Activated B cell treated with CpG ODN at 0.5 μM for 24 hours (primary cell): ENCODE measurements at regions not wholly inside any gene's neighbourhood (a gene's known extent, or its start where the extent isn't known, plus 50 kb on each side); places are given as distances from the start of the nearest gene placed in this dataset.

Experiments used
- ATAC-seq: fragments of 200-7000 bp; cut with Tn5 transposase; one replicate; pipeline ENCODE4 v1.10.0; 2021; ENCODE audit warnings: low read depth, mild to moderate bottlenecking, moderate library complexity
- CTCF ChIA-PET: fragments of 350-600 bp; sonication (Branson Sonifier 250); formaldehyde crosslinking; loops from one replicate; lab custom pipeline; 2021; ENCODE audit warnings: antibody characterized with exemption; lab: Charles Lee
- POLR2A ChIA-PET: fragments of 350-600 bp; sonication (Branson Sonifier 250); formaldehyde crosslinking; loops from one replicate; lab custom pipeline; 2021; ENCODE audit warnings: antibody characterized with exemption; lab: Charles Lee
- DNase-seq: peaks from one replicate; pipeline ENCODE4 v3.0.0; 2022
- H3K27ac Mint-ChIP-seq: one replicate; pipeline ENCODE4 v1.8.0; 2020; ENCODE audit warnings: mixed read lengths
- H3K27me3 Mint-ChIP-seq: one replicate; pipeline ENCODE4 v1.8.0; 2021; ENCODE audit warnings: mixed read lengths
- H3K36me3 Mint-ChIP-seq: one replicate; pipeline ENCODE4 v1.8.0; 2021; ENCODE audit warnings: low read depth, mixed read lengths
- H3K4me1 Mint-ChIP-seq: one replicate; pipeline ENCODE4 v1.8.0; 2021; ENCODE audit warnings: mixed read lengths
- H3K4me3 Mint-ChIP-seq: one replicate; pipeline ENCODE4 v1.8.0; 2020; ENCODE audit warnings: mild to moderate bottlenecking, mixed read lengths
- H3K9me3 Mint-ChIP-seq: one replicate; pipeline ENCODE4 v1.8.0; 2020; ENCODE audit warnings: mixed read lengths
- intact Hi-C: fragments of 100-400 bp; cut with micrococcal nuclease; formaldehyde crosslinking; loops from one replicate; pipeline ENCODE4 v1.15.1; 2024
- TF ChIP-seq, protein P1 (sequence below): fragments of 200-600 bp; IDR thresholded peaks from one replicate; pipeline ENCODE4 v1.8.0; 2022; ENCODE audit warnings: antibody characterized with exemption, mild to moderate bottlenecking

DNA sequence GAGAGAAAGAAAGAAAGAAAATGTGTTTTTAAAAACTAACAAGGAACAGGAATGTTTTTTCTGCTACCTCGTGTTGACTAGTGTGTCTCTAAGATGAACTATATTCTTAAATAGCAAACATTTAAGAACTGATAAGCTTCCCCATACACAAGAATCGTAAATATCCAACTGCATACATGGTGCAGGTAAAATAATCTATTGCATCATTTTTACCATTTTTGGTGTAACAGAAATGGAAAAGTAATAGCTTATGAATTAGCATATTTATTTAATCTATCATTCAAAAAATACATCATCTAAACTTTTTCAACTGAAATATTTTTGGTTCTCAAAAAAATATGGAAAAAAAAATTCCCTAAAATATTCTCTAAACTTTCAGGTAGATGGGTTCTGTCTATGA, 59.7 kb upstream of the RAD23B start:
- POLR2A ChIA-PET: no interaction called here
- intact Hi-C loops: no loop called here
- no peak for ATAC-seq

DNA sequence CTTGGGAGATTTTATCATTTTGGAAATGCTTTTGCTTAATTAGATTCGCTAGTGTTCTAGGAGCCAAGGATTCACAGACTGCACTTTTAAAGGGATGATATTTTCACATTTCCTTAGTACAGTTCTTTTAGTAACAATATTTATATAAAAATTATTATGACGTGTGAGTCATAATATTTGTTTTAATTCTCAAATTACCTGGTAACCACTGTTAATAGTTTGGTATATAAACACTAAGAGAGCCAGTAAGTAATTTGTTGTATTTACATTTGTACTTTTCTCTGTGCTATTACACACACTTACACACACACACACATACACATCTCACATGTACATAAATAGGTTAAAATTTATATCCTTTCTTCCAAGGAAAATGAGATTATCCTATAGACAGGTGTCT, 58.8 kb upstream of the RAD23B start:
- ChIA-PET POLR2A (no interaction called here), CTCF (interaction anchor here (0.7 to 1.2 kb wide), 2 partner anchors 117 to 756 kb away, joined by 3 read pairs; no protein-coding TSS in a partner anchor)
- peaks cover 3% of the 10 kb centered on the region for H3K4me1 Mint-ChIP-seq
- no peak overlapping the region for H3K4me3 Mint-ChIP-seq
- ATAC-seq (no peak), DNase-seq (no peak)
- intact Hi-C loops: no loop called here
- no peaks in the 10 kb centered on the region for H3K36me3 Mint-ChIP-seq
- peaks cover 30% of the 10 kb centered on the region for H3K27me3 Mint-ChIP-seq
- H3K9me3 Mint-ChIP-seq: no peaks in the 10 kb centered on the region
- TF ChIP-seq, protein P1, sequence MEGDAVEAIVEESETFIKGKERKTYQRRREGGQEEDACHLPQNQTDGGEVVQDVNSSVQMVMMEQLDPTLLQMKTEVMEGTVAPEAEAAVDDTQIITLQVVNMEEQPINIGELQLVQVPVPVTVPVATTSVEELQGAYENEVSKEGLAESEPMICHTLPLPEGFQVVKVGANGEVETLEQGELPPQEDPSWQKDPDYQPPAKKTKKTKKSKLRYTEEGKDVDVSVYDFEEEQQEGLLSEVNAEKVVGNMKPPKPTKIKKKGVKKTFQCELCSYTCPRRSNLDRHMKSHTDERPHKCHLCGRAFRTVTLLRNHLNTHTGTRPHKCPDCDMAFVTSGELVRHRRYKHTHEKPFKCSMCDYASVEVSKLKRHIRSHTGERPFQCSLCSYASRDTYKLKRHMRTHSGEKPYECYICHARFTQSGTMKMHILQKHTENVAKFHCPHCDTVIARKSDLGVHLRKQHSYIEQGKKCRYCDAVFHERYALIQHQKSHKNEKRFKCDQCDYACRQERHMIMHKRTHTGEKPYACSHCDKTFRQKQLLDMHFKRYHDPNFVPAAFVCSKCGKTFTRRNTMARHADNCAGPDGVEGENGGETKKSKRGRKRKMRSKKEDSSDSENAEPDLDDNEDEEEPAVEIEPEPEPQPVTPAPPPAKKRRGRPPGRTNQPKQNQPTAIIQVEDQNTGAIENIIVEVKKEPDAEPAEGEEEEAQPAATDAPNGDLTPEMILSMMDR: no peak
- H3K27ac Mint-ChIP-seq: no peak overlapping the region

More for the DNA sequence above, 59.7 kb upstream of the RAD23B start:
- H3K27me3 Mint-ChIP-seq: peaks cover 26% of the 10 kb centered on the region
- TF ChIP-seq, protein P1: no peak
- no peaks in the 10 kb centered on the region for H3K36me3 Mint-ChIP-seq
- H3K4me1 Mint-ChIP-seq: peaks cover 12% of the 10 kb centered on the region
- DNase-seq: no peak
- no peak overlapping the region for H3K4me3 Mint-ChIP-seq
- H3K27ac Mint-ChIP-seq: no peak overlapping the region
- H3K9me3 Mint-ChIP-seq: no peaks in the 10 kb centered on the region
- CTCF ChIA-PET: interaction anchor here (1.2 kb wide), 1 partner anchor 118 kb away, joined by 3 read pairs; no protein-coding TSS in a partner anchor

DNA sequence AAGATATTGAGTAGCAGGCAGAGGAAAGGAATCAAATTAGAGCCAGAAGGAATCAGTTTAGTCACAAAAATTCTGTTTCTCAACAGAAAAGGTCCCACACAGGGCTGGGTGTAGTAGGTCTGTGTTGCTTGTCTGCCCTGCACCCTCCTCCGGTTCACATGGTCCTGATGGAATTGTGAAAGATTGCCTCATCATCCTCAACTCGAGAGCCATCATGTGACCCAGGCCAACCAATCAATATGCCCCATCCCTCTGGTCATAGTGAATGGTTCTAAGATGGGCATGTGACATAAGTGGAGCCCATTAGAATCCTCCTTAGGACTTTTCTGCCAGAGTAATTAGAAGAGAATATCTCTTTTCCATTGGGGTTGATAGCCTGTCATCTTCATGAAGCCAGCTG, 56.7 kb upstream of the RAD23B start:
- ChIA-PET CTCF (no interaction called here), POLR2A (no interaction called here)
- no peaks in the 10 kb centered on the region for H3K9me3 Mint-ChIP-seq
- ATAC-seq (no peak), DNase-seq (no peak)
- H3K4me1 Mint-ChIP-seq: no peaks in the 10 kb centered on the region
- H3K36me3 Mint-ChIP-seq: no peaks in the 10 kb centered on the region
- peaks cover 46% of the 10 kb centered on the region for H3K27me3 Mint-ChIP-seq
- intact Hi-C loops: no loop called here
- TF ChIP-seq, protein P1: no peak
- H3K4me3 Mint-ChIP-seq: no peak overlapping the region
- H3K27ac Mint-ChIP-seq: no peak overlapping the region

DNA sequence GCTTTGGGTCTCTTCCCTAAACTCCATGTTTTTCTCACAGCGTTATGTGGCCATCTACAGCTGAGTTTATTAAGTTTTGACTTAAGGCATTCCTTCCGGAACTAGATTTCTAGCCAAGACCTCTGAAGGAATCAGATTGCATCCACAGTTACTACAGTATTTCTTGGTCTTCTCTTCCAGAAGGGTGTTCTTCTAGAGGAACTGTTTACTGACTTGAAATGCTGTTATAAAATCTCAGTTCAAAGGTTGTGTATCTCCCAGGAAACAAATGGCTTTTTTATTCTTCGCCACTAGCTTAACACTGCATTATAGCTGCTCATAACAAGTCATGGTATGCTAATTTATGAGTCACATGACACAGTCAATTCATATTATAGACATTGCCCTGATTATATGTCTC, 55.3 kb upstream of the RAD23B start:
- Mint-ChIP-seq H3K4me1 (no peaks in the 10 kb centered on the region), H3K27me3 (peaks cover 49% of the 10 kb centered on the region), H3K36me3 (no peaks in the 10 kb centered on the region), H3K27ac (no peak overlapping the region), H3K9me3 (no peaks in the 10 kb centered on the region), H3K4me3 (no peak overlapping the region)
- ATAC-seq: no peak
- TF ChIP-seq, protein P1: no peak
- CTCF ChIA-PET: interaction anchor here (1.1 kb wide), 1 partner anchor 114 kb away, joined by 3 read pairs; no protein-coding TSS in a partner anchor
- DNase-seq: no peak
- POLR2A ChIA-PET: no interaction called here
- intact Hi-C loops: no loop called here

DNA sequence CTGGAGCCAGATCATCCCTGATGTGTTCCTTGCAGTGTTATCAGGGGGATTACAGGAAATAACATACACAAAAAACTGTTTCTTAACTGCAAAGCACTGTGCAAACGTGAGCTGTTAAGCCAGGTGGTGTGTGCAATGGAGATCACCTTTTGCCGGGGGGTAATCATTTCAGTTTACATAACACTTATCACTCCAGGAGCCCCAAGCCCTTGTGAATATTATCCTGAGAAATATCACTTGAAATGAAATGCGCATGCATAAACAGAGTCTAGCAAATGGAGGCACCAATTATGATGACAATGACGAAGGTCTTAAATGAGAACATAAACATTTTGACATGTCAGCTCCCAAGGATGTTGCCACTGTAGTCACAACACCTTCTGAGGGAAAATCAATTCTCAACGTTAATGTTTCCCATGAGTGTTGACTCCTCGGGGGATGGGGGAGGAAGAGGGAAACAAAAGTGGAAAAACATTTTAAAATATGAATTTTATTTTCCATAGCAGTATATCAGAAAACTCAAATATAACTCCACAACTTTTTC, 54.5 kb upstream of the RAD23B start:
- TF ChIP-seq, protein P1: no peak
- Mint-ChIP-seq H3K4me3 (no peak overlapping the region), H3K27ac (no peak overlapping the region), H3K27me3 (peaks cover 53% of the 10 kb centered on the region), H3K4me1 (no peaks in the 10 kb centered on the region), H3K9me3 (no peaks in the 10 kb centered on the region), H3K36me3 (no peaks in the 10 kb centered on the region)
- intact Hi-C loops: no loop called here
- ChIA-PET POLR2A (no interaction called here), CTCF (no interaction called here)
- ATAC-seq (no peak), DNase-seq (no peak)
